RWPE2 (cell line): ENCODE measurements at regions not wholly inside any gene's neighbourhood (a gene's known extent, or its start where the extent isn't known, plus 50 kb on each side); places are given as distances from the start of the nearest gene placed in this dataset.
A peak's percentile ranks its signal among the peaks of the same experiment; 100 is the strongest.
"Not testable (repeated sequence)": the region's sequence is repeated elsewhere in the genome, so short reads cannot be mapped to it uniquely, and the experiment has no call there.

Experiments used
- ATAC-seq: fragments of 200-7000 bp; cut with Tn5 transposase; 3 replicates; pipeline ENCODE4 v1.9.1; 2021; ENCODE audit warnings: low read depth
- DNase-seq: peaks from one replicate; pipeline ENCODE4 v3.0.0-alpha.2; 2020; ENCODE audit warnings: low spot score
- H3K27ac ChIP-seq: fragments of 450-650 bp; 2 replicates; pipeline ENCODE4 v1.5.1; 2017; ENCODE audit warnings: mild to moderate bottlenecking; ENCODE audit not compliant: poor library complexity, severe bottlenecking
- H3K27me3 ChIP-seq: fragments of 250-450 bp; sonication (Bioruptor Pico); 2 replicates; pipeline ENCODE4 v1.5.1; 2021; ENCODE audit warnings: mild to moderate bottlenecking, moderate library complexity; ENCODE audit not compliant: insufficient read depth, poor library complexity, severe bottlenecking
- H3K36me3 ChIP-seq: fragments of 250-450 bp; sonication (Bioruptor Pico); 2 replicates; pipeline ENCODE4 v1.5.1; 2020; ENCODE audit warnings: low read depth, mild to moderate bottlenecking, moderate library complexity
- H3K4me1 ChIP-seq: fragments of 250-450 bp; sonication (Bioruptor Pico); 2 replicates; pipeline ENCODE4 v1.5.1; 2021; ENCODE audit warnings: mild to moderate bottlenecking, moderate library complexity; ENCODE audit not compliant: insufficient read depth, poor library complexity, severe bottlenecking
- H3K4me3 ChIP-seq: fragments of 250-450 bp; sonication (Bioruptor Pico); 2 replicates; pipeline ENCODE4 v1.5.1; 2021; ENCODE audit warnings: mild to moderate bottlenecking, moderate library complexity; ENCODE audit not compliant: severe bottlenecking
- H3K9me3 ChIP-seq: fragments of 250-450 bp; sonication (Bioruptor Pico); 2 replicates; pipeline ENCODE4 v1.5.1; 2021; ENCODE audit warnings: mild to moderate bottlenecking, moderate library complexity; ENCODE audit not compliant: severe bottlenecking

GRCh38 chr21:9035225-9035624 lies 1486.2 kb upstream of the TPTE start:
- not testable (repeated sequence) for H3K9me3 ChIP-seq, H3K4me1 ChIP-seq, DNase-seq, H3K27me3 ChIP-seq, H3K36me3 ChIP-seq, ATAC-seq, H3K4me3 ChIP-seq, H3K27ac ChIP-seq

DNA sequence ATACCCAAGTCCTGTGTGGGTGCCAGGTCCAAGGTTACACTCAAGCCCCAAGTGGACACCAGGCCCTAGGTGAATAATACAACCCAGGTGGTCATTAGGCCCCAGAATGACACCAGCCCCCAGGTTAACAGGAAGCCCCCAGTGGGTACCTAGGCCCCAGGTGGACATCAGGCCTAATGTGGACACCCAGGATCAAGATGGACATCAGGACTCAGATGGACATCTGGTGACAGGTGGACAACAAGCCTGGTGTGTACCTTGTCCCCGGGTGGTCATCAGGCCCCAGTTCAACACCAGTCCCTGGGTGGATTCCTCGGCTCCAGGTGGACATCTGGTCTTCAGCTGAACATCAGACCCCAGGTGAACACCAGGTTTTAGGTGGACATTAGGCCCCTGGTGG lies 1485.4 kb upstream of the TPTE start:
- not testable (repeated sequence) for H3K9me3 ChIP-seq, H3K27me3 ChIP-seq, H3K36me3 ChIP-seq, H3K4me1 ChIP-seq, ATAC-seq, H3K4me3 ChIP-seq, H3K27ac ChIP-seq
- peak; percentile 65 for DNase-seq

GRCh38 chr21:9036966-9037587 lies 1484.3 kb upstream of the TPTE start:
- not testable (repeated sequence) for H3K27me3 ChIP-seq, H3K9me3 ChIP-seq, DNase-seq, H3K36me3 ChIP-seq, H3K4me1 ChIP-seq, ATAC-seq, H3K27ac ChIP-seq, H3K4me3 ChIP-seq

DNA sequence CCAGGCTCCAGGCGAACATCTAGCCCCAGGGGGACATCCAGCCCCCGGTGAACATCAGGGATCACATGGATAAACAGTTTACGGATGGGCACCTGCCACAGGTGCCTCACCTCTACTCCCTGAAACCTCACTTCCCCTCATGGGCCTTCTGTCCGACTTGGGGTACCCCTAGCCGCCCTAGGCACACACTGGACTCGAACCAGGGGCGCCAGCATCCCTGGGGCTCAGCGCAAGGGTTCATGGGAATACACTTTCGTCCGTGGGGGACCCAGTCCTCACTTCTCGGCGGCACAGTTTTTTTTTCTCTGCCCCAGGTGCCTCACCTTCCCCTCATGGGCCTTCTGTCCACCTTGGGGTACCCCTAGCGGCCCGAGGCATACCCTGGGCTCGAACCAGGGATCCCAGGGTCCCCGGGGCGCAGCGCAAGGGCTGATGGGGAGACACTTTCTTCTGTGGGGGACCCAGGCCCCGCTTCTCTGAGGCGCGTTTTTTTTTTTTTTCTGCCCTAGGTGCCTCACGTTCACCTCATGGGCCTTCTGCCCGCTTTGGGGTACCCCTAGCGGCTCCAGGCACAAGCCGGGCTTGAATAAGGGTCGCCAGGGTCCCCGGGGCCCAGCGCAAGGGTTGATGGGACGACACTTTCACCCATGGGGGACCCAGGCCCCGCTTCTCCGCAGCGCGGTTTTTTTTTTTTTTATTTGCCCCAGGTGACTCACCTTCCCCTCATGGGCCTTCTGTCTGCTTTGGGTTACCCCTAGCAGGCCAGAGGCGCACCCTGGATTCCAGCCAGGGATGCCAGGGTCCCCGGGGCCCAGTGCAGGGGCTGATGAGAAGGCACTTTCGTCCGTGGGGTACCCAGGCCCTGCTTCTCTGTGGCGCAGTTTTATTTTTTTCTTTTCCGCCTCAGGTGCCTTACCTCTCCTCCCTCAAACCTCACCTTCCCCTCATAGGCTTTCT lies 1483.5 kb upstream of the TPTE start:
- not testable (repeated sequence) for H3K27ac ChIP-seq, ATAC-seq, H3K4me3 ChIP-seq, H3K27me3 ChIP-seq, H3K4me1 ChIP-seq, H3K36me3 ChIP-seq, DNase-seq, H3K9me3 ChIP-seq

- H3K27ac ChIP-seq, H3K9me3 ChIP-seq, H3K27me3 ChIP-seq, H3K36me3 ChIP-seq, H3K4me1 ChIP-seq, H3K4me3 ChIP-seq: not testable (repeated sequence)
- ATAC-seq (peak; percentile 19; the same call in 1 of the 3 replicates), DNase-seq (peak; percentile 68)
Measured at GRCh38 chr21:9039520-9040365, 1481.6 kb upstream of the TPTE start.

DNA sequence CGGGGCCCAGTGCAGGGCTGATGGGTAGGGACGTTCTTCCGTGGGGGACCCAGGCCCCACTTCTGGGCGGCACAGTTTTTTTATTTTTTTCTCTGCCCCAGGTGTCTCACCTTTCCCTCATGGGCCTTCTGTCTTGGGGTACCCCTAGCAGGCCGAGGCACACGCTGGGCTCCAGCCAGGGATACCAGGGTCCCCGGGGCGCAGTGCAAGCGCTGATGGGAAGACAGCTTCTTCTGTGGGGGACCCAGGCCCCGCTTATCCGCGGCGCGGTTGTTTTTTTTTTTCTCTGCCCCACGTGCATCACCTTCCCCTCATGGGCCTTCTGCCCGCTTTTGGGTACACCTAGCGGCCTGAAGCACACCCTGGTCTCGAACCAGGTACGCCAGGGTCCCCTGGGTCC lies 1481.0 kb upstream of the TPTE start:
- ATAC-seq, H3K36me3 ChIP-seq, H3K4me3 ChIP-seq, H3K9me3 ChIP-seq, H3K27ac ChIP-seq, H3K4me1 ChIP-seq, H3K27me3 ChIP-seq: not testable (repeated sequence)
- DNase-seq, result peak; percentile 59

- not testable (repeated sequence) for ATAC-seq, H3K4me1 ChIP-seq, H3K9me3 ChIP-seq, H3K4me3 ChIP-seq, H3K27me3 ChIP-seq, H3K36me3 ChIP-seq, H3K27ac ChIP-seq
- DNase-seq, result peak; percentile 62
Measured at GRCh38 chr21:9041175-9041948, 1480.0 kb upstream of the TPTE start.

- not testable (repeated sequence) for H3K4me1 ChIP-seq, ATAC-seq, H3K36me3 ChIP-seq, H3K4me3 ChIP-seq, H3K27me3 ChIP-seq, H3K27ac ChIP-seq, H3K9me3 ChIP-seq
- DNase-seq, result peak; percentile 70
Measured at GRCh38 chr21:9043089-9043488, 1478.3 kb upstream of the TPTE start.

GRCh38 chr21:9046870-9047269 lies 1474.5 kb upstream of the TPTE start:
- not testable (repeated sequence) for H3K36me3 ChIP-seq, H3K27ac ChIP-seq, DNase-seq, H3K4me3 ChIP-seq, H3K4me1 ChIP-seq, ATAC-seq, H3K27me3 ChIP-seq, H3K9me3 ChIP-seq

DNA sequence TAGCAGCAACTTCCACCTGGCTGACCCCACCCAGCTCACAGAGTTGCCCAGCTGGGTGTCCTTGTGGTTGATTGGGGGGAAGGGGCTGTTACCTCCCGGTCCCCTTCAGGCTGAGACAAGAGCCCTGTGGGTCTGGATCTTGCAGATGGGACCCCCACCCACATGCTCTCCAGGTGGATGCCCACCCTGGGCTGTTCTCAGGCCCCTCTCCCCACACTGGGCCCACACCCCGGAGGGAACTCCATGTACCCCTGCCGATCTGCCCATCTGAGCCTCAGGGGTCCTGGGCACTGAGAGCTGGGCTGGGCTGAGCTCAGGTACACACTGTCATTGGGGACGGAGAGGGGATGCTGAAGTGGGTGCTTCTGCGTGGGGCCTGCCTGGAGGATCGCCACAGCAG lies 1453.9 kb upstream of the TPTE start:
- H3K27ac ChIP-seq, H3K27me3 ChIP-seq, H3K9me3 ChIP-seq, H3K36me3 ChIP-seq, H3K4me1 ChIP-seq, ATAC-seq, H3K4me3 ChIP-seq, DNase-seq: not testable (repeated sequence)
